Hepatocyte (in vitro differentiated cells): ENCODE measurements at regions not wholly inside any gene's neighbourhood (a gene's known extent, or its start where the extent isn't known, plus 50 kb on each side); places are given as distances from the start of the nearest gene placed in this dataset.

ENCODE experiments used
- CTCF ChIP-seq: fragments of 200-600 bp; sonication (generic); IDR thresholded peaks from 2 replicates; pipeline ENCODE4 v1.5.1; 2016; ENCODE audit warnings: antibody characterized with exemption, mild to moderate bottlenecking; ENCODE audit not compliant: poor library complexity
- EZH2phosphoT487 ChIP-seq: fragments of 200-600 bp; sonication (generic); IDR thresholded peaks from one replicate; pipeline ENCODE4 v1.6.1; 2018; ENCODE audit warnings: antibody characterized with exemption, mild to moderate bottlenecking, low read depth, moderate library complexity; ENCODE audit not compliant: unreplicated experiment, severe bottlenecking

- no peak for TF ChIP-seq CTCF
- no peak for TF ChIP-seq EZH2phosphoT487
Observed at GRCh38 chr2:133740500-133740899, 172.2 kb upstream of the NCKAP5 start.
